ENCODE measurements at regions not wholly inside any gene's neighbourhood (a gene's known extent, or its start where the extent isn't known, plus 50 kb on each side); places are given as distances from the start of the nearest gene placed in this dataset.

DNA sequence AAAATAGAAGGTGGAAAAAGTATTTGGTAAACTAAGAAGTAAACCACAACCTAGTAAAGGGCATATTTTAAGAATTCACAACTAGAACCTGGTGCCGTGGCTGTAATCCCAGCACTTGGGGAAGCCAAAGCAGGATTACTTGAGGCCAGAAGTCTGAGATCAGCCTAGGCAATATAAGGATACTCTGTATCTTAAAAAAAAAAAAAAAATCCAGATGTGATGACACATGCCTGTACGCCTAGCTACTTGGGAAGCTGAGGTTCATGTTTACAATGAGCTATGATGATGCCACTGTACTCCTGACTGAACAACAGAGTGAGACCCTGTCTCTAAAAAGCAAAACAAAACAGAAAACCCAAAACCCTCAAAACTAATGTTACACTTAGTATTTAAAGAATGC, 156.5 kb upstream of the XIST start:
- Histone ChIP-seq H3K4me2 (ENCODE audit: low read length) (no peak overlapping the region), H3K27ac (ENCODE audit: low read depth, low read length, poor library complexity, severe bottlenecking) (no peak overlapping the region), H2AFZ (ENCODE audit: low read length) (no peak overlapping the region), H3K4me3 (ENCODE audit: low read depth, low read length, poor library complexity, severe bottlenecking) (no peak overlapping the region), H3K9me3 (ENCODE audit: low read length) (no peaks in the 10 kb centered on the region), H3K4me1 (ENCODE audit: insufficient read depth, low read length, poor library complexity, severe bottlenecking) (no peaks in the 10 kb centered on the region), H3K9me2 (ENCODE audit: insufficient read depth, low read length) (no peaks in the 10 kb centered on the region), H3K36me3 (ENCODE audit: insufficient read depth, low read length) (peaks cover 7% of the 10 kb centered on the region), H4K20me1 (ENCODE audit: insufficient read depth, low read length) (no peaks in the 10 kb centered on the region), H3K79me2 (ENCODE audit: insufficient read depth, low read depth, low read length) (no peaks in the 10 kb centered on the region)
- no peak for DNase-seq (ENCODE audit: low spot score)
- CTCF ChIA-PET (ENCODE audit: unreplicated experiment), result no interaction called here
- POLR2A ChIA-PET, result no interaction called here
- intact Hi-C loops (cut with micrococcal nuclease; ENCODE audit: unreplicated experiment), result loop anchor here (5.0 kb wide), 1 partner anchor 67 kb away; no protein-coding TSS in a partner anchor
- TF ChIP-seq EZH2phosphoT487 (IDR thresholded peaks at IDR 0.05; ENCODE audit: borderline replicate concordance, low read depth, low read length), result no peak
- TF ChIP-seq, protein P1, sequence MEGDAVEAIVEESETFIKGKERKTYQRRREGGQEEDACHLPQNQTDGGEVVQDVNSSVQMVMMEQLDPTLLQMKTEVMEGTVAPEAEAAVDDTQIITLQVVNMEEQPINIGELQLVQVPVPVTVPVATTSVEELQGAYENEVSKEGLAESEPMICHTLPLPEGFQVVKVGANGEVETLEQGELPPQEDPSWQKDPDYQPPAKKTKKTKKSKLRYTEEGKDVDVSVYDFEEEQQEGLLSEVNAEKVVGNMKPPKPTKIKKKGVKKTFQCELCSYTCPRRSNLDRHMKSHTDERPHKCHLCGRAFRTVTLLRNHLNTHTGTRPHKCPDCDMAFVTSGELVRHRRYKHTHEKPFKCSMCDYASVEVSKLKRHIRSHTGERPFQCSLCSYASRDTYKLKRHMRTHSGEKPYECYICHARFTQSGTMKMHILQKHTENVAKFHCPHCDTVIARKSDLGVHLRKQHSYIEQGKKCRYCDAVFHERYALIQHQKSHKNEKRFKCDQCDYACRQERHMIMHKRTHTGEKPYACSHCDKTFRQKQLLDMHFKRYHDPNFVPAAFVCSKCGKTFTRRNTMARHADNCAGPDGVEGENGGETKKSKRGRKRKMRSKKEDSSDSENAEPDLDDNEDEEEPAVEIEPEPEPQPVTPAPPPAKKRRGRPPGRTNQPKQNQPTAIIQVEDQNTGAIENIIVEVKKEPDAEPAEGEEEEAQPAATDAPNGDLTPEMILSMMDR (conservative IDR thresholded peaks at IDR 0.05; ENCODE audit: low read length), result no peak
- BruUV-seq (replicated peaks), result no TSS peak

DNA sequence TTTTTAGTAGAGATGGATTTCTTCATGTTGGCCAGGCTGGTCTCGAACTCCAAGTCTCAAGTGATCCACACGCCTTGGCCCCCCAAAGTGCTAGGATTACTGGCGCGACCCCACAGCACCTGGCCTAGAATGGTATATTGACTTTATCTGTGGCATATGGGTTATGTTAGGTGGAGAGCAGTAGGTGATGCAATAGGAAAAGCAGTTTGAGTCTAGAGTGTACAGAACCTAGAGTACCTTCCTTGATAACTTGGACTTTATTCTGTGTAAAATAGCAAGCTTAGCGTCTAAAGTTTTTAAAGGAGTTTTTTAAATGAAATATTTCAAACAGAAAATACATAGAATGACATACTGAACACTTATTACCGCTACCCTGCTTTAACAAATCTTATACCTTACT, 139.5 kb upstream of the XIST start:
- no peak overlapping the region for H3K4me3 ChIP-seq (ENCODE audit: low read depth, low read length, poor library complexity, severe bottlenecking)

DNA sequence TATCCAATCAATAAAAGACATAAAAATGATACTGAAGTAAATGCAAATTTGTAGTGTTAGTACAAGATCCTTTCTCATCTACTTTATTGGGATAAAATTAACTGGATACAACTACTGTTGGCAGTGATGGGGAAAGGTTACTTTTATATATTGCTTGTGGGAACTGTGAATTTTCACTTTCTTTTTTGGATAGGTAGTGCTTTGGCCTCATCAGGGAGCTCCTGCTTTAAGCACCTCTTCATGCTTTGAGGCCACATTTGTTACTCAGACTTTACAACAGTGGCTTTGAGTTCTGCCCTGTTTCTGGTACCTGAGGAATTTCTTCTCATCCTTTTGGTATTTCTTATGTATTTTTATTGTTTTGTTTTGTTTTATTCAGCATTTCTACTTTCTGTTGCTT, 134.7 kb upstream of the XIST start:
- Histone ChIP-seq H3K9me2 (ENCODE audit: insufficient read depth, low read length) (no peaks in the 10 kb centered on the region), H3K36me3 (ENCODE audit: insufficient read depth, low read length) (peaks cover 41% of the 10 kb centered on the region), H3K4me2 (ENCODE audit: low read length) (no peak overlapping the region), H3K27ac (ENCODE audit: low read depth, low read length, poor library complexity, severe bottlenecking) (no peak overlapping the region), H3K4me3 (ENCODE audit: low read depth, low read length, poor library complexity, severe bottlenecking) (no peak overlapping the region), H3K4me1 (ENCODE audit: insufficient read depth, low read length, poor library complexity, severe bottlenecking) (no peaks in the 10 kb centered on the region), H3K79me2 (ENCODE audit: insufficient read depth, low read depth, low read length) (peaks cover 11% of the 10 kb centered on the region; the same call in 1 of the 2 replicates), H2AFZ (ENCODE audit: low read length) (no peak overlapping the region), H4K20me1 (ENCODE audit: insufficient read depth, low read length) (no peaks in the 10 kb centered on the region), H3K9me3 (ENCODE audit: low read length) (0 out of 2 replicates have a peak, but pooled peaks cover 3% of the 10 kb centered on the region)
- TF ChIP-seq, protein P1 (conservative IDR thresholded peaks at IDR 0.05; ENCODE audit: low read length), result no peak
- TF ChIP-seq EZH2phosphoT487 (IDR thresholded peaks at IDR 0.05; ENCODE audit: borderline replicate concordance, low read depth, low read length), result no peak
- BruUV-seq (replicated peaks), result no TSS peak
- intact Hi-C loops (cut with micrococcal nuclease; ENCODE audit: unreplicated experiment), result no loop called here
- CTCF ChIA-PET (ENCODE audit: unreplicated experiment), result no interaction called here
- no peak for DNase-seq (ENCODE audit: low spot score)
- POLR2A ChIA-PET, result no interaction called here

More for the DNA sequence above, 139.5 kb upstream of the XIST start:
- intact Hi-C loops (cut with micrococcal nuclease; ENCODE audit: unreplicated experiment), result no loop called here
- no peak overlapping the region for H3K4me2 ChIP-seq (ENCODE audit: low read length)
- H3K79me2 ChIP-seq (ENCODE audit: insufficient read depth, low read depth, low read length), result no peaks in the 10 kb centered on the region
- H4K20me1 ChIP-seq (ENCODE audit: insufficient read depth, low read length), result no peaks in the 10 kb centered on the region
- POLR2A ChIA-PET, result no interaction called here
- H3K9me2 ChIP-seq (ENCODE audit: insufficient read depth, low read length), result no peaks in the 10 kb centered on the region
- peaks cover 38% of the 10 kb centered on the region for H3K36me3 ChIP-seq (ENCODE audit: insufficient read depth, low read length)
- no TSS peak for BruUV-seq (replicated peaks)
- DNase-seq (ENCODE audit: low spot score), result no peak
- CTCF ChIA-PET (ENCODE audit: unreplicated experiment), result no interaction called here
- no peak overlapping the region for H3K27ac ChIP-seq (ENCODE audit: low read depth, low read length, poor library complexity, severe bottlenecking)
- no peak overlapping the region for H2AFZ ChIP-seq (ENCODE audit: low read length)
- TF ChIP-seq, protein P1 (conservative IDR thresholded peaks at IDR 0.05; ENCODE audit: low read length), result no peak
- no peak for TF ChIP-seq EZH2phosphoT487 (IDR thresholded peaks at IDR 0.05; ENCODE audit: borderline replicate concordance, low read depth, low read length)
- H3K4me1 ChIP-seq (ENCODE audit: insufficient read depth, low read length, poor library complexity, severe bottlenecking), result no peaks in the 10 kb centered on the region
- 0 out of 2 replicates have a peak, but pooled peaks cover 2% of the 10 kb centered on the region for H3K9me3 ChIP-seq (ENCODE audit: low read length)
